Mesodermal cell (in vitro differentiated cells): ENCODE measurements at regions not wholly inside any gene's neighbourhood (a gene's known extent, or its start where the extent isn't known, plus 50 kb on each side); places are given as distances from the start of the nearest gene placed in this dataset.
"Not testable (repeated sequence)": the region's sequence is repeated elsewhere in the genome, so short reads cannot be mapped to it uniquely, and the experiment has no call there.

Experiments
- H3K27ac ChIP-seq: 2 replicates; pipeline ENCODE4 v1.7.0; 2013; ENCODE audit warnings: mild to moderate bottlenecking, low read depth, low read length, moderate library complexity; ENCODE audit not compliant: severe bottlenecking
- H3K36me3 ChIP-seq: 2 replicates; pipeline ENCODE4 v1.7.1; 2013; ENCODE audit warnings: mild to moderate bottlenecking, low read length, moderate library complexity; ENCODE audit not compliant: control insufficient read depth, insufficient read depth
- H3K4me1 ChIP-seq: one replicate; pipeline ENCODE4 v1.7.1; 2013; ENCODE audit warnings: mild to moderate bottlenecking, low read length; ENCODE audit not compliant: insufficient read depth, control insufficient read depth, poor library complexity, severe bottlenecking
- H3K4me3 ChIP-seq: 2 replicates; pipeline ENCODE4 v1.7.0; 2013; ENCODE audit warnings: low read length, control low read depth, mild to moderate bottlenecking; ENCODE audit not compliant: insufficient read depth, poor library complexity, severe bottlenecking; ENCODE audit errors: extremely low read depth
- H3K9me3 ChIP-seq: 2 replicates; pipeline ENCODE4 v1.7.1; 2013; ENCODE audit warnings: mild to moderate bottlenecking, low read length, moderate library complexity; ENCODE audit not compliant: control insufficient read depth
- WGBS, 2 experiments: methylation state at CpG; one replicate each; pipeline ENCODE4 v1.1.5; 2013; ENCODE audit warnings: missing lambda C conversion rate in 2 of 2; ENCODE audit not compliant: insufficient coverage in 2 of 2; 5-methylcytosine and 5-hydroxymethylcytosine counted together

DNA sequence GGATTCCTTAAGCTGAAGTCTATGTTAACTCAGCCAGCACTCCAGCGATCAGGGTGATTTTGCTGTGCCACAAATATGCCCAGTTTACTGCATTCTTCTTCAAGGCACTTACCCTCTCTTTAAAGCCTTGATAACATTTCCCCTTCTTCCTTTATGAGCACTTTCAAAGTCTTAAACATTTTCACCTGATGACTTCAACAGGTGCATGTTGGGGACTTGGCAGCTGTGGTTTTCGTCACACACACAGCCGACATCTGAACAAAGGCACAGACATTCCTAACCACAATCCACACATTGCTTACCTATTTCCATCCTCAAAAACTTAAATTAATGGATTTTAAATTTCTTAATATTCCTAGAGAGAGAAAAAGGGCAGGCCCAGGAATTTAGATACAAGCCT lies 331.5 kb downstream of the CRPPA start:
- 86 to 100% methylated on average over 1 of the region's 3 CpGs for WGBS, 2 experiments
- Histone ChIP-seq H3K4me1 (no peaks in the 10 kb centered on the region), H3K9me3 (no peaks in the 10 kb centered on the region), H3K36me3 (no peaks in the 10 kb centered on the region), H3K4me3 (no peak overlapping the region), H3K27ac (no peak overlapping the region)

DNA sequence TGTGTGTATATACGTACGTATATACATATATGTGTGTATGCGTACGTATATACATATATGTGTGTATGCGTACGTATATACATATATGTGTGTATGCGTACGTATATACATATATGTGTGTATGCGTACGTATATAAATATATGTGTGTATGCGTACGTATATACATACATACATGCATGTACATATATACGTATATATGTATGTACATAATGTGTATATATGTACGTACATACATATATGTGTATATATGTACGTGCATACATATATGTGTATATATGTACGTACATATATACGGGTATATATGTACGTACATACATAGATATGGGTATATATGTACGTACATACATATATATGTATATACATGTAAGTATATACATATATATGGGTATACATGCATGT lies 332.1 kb downstream of the CRPPA start:
- 97 to 100% methylated on average over 4 to 6 of the region's 19 CpGs for WGBS, 2 experiments
- Histone ChIP-seq H3K4me1 (peaks cover under 1% of the 10 kb centered on the region), H3K36me3 (no peaks in the 10 kb centered on the region), H3K9me3 (no peaks in the 10 kb centered on the region), H3K4me3 (no peak overlapping the region), H3K27ac (no peak overlapping the region)

DNA sequence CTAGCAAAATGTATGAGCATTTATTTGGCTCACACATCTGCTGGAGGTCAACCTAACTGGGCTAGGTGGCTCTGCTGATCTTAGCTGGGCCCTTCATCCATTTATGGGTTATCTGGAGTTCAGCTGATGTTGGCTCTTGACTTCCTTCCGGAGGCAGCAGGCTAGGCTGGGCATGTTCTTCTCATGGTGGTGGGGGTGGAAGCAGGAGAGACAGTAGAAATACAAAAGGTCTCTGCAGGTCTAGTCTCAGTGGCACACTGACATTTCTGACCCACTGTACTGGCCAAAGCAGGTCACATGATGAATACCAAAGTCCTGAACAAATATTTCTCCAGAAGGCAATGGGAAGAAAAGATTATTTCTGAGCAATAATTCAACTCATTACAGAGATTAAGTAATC lies 334.6 kb downstream of the CRPPA start:
- WGBS, 2 experiments: 100% methylated on average over 1 of the region's 1 CpG; no CpG with 5 or more reads in 1 of the 2 experiments
- no peaks in the 10 kb centered on the region for H3K36me3 ChIP-seq

DNA sequence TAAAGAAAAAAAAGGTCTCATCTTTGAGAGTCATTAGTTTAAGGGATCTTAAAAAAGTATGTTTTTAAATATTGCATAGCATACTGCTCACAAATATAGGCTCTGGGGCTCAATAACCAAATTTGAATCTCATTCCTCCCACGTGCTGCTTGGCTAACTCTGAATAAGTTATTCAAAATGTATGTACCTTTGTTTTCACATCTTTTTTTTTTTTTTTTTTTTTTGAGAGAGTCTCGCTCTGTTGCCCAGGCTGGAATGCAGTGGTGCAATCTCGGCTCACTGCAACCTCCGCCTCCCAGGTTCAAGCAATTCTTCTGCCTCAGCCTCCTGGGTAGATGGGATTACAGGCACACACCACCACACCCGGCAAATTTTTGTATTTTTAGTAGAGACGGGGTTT lies 335.6 kb downstream of the CRPPA start:
- WGBS, 2 experiments: 100% methylated on average over 2 of the region's 6 CpGs; no CpG with 5 or more reads in 1 of the 2 experiments

More for the DNA sequence above, 334.6 kb downstream of the CRPPA start:
- Histone ChIP-seq H3K4me3 (no peak overlapping the region), H3K9me3 (no peaks in the 10 kb centered on the region), H3K4me1 (peaks cover 8% of the 10 kb centered on the region), H3K27ac (no peak overlapping the region)

DNA sequence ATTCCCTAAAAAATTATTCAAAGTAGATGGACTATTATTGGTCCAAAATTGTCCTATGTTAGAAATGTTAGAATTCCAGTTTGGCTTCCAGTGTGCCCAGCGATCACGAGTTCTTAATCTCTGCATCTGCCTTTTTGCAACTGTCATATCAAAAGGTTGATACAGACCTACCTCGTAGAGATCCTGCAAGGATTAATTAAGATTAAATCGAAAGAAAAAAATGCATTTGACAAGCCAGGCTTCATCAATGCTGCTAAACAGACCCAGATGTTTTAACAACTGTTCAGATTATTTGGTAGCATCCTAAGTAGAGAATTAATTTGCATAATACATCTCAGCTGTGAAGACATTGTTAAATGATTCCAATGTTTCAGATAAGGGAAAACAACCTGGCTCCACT lies 336.5 kb downstream of the CRPPA start:
- 97 to 100% methylated on average over 2 to 4 of the region's 4 CpGs for WGBS, 2 experiments
- H3K4me1 ChIP-seq: peaks cover 8% of the 10 kb centered on the region
- no peak overlapping the region for H3K4me3 ChIP-seq
- no peak overlapping the region for H3K27ac ChIP-seq
- no peaks in the 10 kb centered on the region for H3K9me3 ChIP-seq
- H3K36me3 ChIP-seq: no peaks in the 10 kb centered on the region

More for the DNA sequence above, 335.6 kb downstream of the CRPPA start:
- H3K9me3 ChIP-seq, H3K4me1 ChIP-seq, H3K27ac ChIP-seq, H3K36me3 ChIP-seq, H3K4me3 ChIP-seq: not testable (repeated sequence)

DNA sequence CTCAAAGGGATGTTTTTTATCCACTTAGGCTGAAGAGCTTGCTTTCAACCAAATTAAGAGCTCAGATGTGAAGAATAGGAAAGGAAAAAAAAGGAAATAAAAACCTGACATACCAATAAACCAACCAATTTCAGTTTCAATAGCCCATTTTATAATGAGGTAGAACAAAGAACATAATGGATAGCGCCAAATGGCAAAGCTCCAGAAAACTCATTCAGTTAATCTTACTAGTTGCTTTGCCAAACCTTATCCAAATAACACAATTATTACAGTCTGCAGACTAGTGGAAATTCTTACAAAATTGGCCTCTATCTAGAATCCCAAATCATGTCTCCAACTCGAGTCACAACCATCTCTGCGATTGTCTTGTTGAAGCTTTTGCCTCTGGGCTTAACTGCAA lies 337.0 kb downstream of the CRPPA start:
- Histone ChIP-seq H3K4me1 (peaks cover 8% of the 10 kb centered on the region), H3K9me3 (no peaks in the 10 kb centered on the region), H3K27ac (no peak overlapping the region), H3K36me3 (no peaks in the 10 kb centered on the region), H3K4me3 (no peak overlapping the region)
- WGBS, 2 experiments: 83 to 94% methylated on average over 1 to 3 of the region's 3 CpGs

DNA sequence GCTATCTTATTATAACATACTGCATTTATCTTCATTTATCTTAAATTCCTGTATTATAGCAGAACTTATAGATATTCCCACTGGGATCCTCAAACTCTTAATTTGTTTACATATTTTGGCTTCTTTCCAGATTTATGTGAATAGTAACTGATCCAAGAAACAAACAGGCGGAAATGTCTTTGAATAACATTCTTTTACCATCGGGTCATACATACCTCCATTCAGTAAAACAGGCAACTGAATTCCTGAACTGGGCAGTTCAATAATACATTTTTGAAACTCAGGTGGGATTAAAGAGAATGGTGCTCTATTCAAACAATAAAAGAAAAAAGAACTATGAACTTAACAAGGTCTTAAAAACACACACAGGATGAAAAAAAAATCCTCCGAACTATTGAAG lies 337.4 kb downstream of the CRPPA start:
- no peak overlapping the region for H3K4me3 ChIP-seq
- WGBS, 2 experiments: no CpG with 5 or more reads among the region's 3 CpGs
- no peak overlapping the region for H3K27ac ChIP-seq
- peaks cover 8% of the 10 kb centered on the region for H3K4me1 ChIP-seq
- no peaks in the 10 kb centered on the region for H3K36me3 ChIP-seq
- no peaks in the 10 kb centered on the region for H3K9me3 ChIP-seq

DNA sequence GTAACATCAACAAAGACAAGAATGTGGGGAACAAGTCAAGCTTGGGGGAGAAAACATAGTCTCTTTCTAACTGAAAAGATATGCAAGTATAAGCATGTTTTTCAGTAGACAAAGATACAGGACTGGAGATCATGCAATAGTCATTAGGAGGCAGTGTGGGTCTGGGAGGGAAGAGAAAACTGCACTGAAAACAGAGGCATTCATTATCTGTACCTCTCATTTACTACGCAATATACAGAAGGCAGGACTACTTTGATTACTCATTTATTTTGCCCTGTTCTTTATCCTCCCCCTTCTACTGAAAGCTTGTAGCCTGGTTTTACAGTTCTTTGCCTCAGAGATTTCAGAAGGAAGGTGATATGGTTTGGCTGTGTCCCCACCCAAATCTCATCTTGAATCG lies 341.2 kb downstream of the CRPPA start:
- H3K4me1 ChIP-seq: peaks cover 8% of the 10 kb centered on the region
- H3K36me3 ChIP-seq: no peaks in the 10 kb centered on the region
- WGBS, 2 experiments: 100% methylated on average over 1 of the region's 2 CpGs; no CpG with 5 or more reads in 1 of the 2 experiments
- no peak overlapping the region for H3K27ac ChIP-seq
- no peak overlapping the region for H3K4me3 ChIP-seq
- no peaks in the 10 kb centered on the region for H3K9me3 ChIP-seq

DNA sequence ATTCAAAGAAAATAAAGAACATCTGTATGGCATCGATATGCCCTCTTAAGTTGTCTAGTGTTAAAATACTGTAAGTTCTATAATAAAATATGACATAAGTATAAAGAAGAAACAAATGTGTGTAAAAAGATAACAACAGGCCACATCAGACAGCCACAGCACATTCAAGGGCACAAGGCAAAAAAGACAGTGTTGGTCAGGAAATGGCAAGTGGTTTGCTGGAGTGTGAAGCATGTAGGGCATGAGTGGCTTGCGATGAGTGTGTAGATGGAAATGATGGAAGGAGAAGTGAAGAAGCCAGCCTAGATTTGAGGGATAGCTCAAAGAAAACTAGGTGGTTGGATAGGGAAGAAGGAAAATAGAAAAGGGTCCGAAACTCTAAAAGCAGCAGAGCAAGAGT lies 341.6 kb downstream of the CRPPA start:
- Histone ChIP-seq H3K4me1 (peaks cover 8% of the 10 kb centered on the region), H3K36me3 (no peaks in the 10 kb centered on the region), H3K9me3 (no peaks in the 10 kb centered on the region), H3K4me3 (no peak overlapping the region), H3K27ac (no peak overlapping the region)
- 97 to 100% methylated on average over 2 of the region's 3 CpGs for WGBS, 2 experiments

DNA sequence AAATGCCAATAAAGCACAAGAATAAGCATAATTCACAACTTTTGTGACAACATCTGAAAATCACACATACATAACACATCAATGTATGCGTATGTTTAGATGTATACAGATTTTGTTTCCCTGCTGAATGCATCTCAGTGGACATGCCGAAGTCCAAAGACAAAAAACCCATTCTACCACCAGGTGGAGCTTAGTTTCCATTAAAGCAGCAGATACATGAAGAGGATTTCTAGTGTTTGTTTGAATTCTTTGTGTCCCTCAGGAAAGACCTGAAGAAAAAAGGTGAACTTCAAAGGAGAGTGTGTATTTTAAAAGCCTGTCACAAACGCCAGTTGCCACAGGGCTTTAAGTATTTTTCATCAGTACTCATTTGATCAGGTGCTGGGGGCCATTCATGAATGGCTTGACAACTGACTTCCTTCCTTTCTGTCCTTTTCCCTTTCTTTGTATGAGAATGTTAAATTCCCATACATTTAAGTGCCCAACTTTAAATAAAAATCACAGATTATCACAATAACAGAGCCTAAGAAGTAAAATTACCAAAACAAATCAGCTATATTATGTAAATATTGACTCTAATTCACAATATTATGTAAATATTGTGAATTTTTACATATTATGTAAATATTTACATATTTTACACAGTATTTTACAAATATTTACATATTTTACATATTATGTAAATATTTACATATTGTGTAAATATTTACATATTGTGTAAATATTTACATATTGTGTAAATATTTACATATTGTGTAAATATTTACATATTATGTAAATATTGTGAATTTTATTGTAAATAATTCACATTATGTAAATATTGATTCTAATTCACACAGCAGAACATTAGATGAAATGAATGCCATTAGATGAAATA lies 343.0 kb downstream of the CRPPA start:
- whole genome bisulfite sequencing, 2 experiments: 14% methylated on average over 1 of the region's 3 CpGs; no CpG with 5 or more reads in 1 of the 2 experiments
- H3K27ac ChIP-seq: no peak overlapping the region
- no peak overlapping the region for H3K4me3 ChIP-seq
- no peaks in the 10 kb centered on the region for H3K36me3 ChIP-seq
- no peaks in the 10 kb centered on the region for H3K4me1 ChIP-seq
- no peaks in the 10 kb centered on the region for H3K9me3 ChIP-seq

DNA sequence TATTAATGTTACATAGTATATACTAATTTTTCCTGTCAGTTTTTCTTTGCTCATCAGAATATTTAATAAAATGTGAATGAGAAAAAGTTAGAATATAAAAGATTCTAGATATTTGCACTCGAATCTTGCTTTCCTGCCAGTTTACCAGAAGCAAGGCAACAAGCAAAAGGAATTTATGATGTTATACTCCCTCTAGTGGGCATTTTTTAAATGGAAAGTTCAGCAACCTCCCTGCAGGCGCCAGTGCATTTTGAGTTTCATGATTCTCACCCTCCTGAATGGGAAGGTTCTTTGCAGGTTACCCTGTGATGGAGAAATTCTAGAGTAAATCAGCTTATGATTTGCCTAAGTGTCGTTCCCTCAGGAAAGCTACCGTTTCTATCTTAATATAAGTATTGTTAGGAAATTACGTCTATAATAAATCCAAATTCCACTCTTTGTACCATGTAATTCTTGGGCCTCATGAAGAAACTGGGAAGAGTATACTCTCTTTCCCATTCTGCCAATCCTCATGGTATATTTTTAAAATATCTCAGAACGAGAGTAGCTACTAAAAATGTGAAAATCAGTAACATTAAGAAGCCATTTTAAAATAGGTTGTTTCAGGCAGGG lies 350.0 kb downstream of the CRPPA start:
- H3K4me3 ChIP-seq: no peak overlapping the region
- no peaks in the 10 kb centered on the region for H3K36me3 ChIP-seq
- 0% methylated on average over 1 of the region's 6 CpGs; no CpG with 5 or more reads in 1 of the 2 experiments for WGBS, 2 experiments
- H3K27ac ChIP-seq: no peak overlapping the region
- H3K9me3 ChIP-seq: no peaks in the 10 kb centered on the region
- no peaks in the 10 kb centered on the region for H3K4me1 ChIP-seq
